ENCODE measurements at regions not wholly inside any gene's neighbourhood (a gene's known extent, or its start where the extent isn't known, plus 50 kb on each side); places are given as distances from the start of the nearest gene placed in this dataset.

DNA sequence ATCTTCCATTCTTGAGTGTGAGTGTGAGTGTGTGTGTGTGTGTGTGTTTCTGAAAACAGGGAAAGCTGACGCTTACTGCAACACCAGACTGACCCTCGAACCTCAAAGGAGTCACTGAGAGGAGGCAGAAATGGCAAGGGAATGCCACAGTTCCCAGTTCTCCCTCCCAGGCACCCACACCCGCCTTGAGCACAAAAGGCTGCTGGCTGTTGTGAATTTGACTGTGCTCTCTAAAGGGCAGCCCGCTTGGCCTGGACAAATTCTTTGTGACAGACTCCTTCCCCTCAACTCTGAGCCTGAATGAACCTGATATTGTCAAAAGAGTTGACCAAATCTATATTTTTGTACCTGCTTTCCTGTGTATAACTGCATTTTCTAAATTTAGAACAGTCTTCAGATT lies 245.7 kb upstream of the IRX2 start:
- TF ChIP-seq, protein P1, sequence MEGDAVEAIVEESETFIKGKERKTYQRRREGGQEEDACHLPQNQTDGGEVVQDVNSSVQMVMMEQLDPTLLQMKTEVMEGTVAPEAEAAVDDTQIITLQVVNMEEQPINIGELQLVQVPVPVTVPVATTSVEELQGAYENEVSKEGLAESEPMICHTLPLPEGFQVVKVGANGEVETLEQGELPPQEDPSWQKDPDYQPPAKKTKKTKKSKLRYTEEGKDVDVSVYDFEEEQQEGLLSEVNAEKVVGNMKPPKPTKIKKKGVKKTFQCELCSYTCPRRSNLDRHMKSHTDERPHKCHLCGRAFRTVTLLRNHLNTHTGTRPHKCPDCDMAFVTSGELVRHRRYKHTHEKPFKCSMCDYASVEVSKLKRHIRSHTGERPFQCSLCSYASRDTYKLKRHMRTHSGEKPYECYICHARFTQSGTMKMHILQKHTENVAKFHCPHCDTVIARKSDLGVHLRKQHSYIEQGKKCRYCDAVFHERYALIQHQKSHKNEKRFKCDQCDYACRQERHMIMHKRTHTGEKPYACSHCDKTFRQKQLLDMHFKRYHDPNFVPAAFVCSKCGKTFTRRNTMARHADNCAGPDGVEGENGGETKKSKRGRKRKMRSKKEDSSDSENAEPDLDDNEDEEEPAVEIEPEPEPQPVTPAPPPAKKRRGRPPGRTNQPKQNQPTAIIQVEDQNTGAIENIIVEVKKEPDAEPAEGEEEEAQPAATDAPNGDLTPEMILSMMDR (IDR thresholded peaks at IDR 0.05) = no peak
- TF ChIP-seq ZFX (IDR thresholded peaks at IDR 0.05; ENCODE audit: borderline replicate concordance) = no peak
